ENCODE measurements at regions not wholly inside any gene's neighbourhood (a gene's known extent, or its start where the extent isn't known, plus 50 kb on each side); places are given as distances from the start of the nearest gene placed in this dataset.

GRCh38 chr5:138631096-138631928 is 56.1 kb upstream of the HSPA9 start:
- Histone ChIP-seq H4K20me1 (ENCODE audit: control insufficient read depth, insufficient read depth) (no peaks in the 10 kb centered on the region), H3K9ac (ENCODE audit: control insufficient read depth, insufficient read depth, low read length) (no peak overlapping the region), H3K9me3 (replicated peaks; ENCODE audit: control insufficient read depth, insufficient read depth, low read length) (no peaks in the 10 kb centered on the region), H2AFZ (ENCODE audit: control insufficient read depth, low read depth, low read length) (no peak overlapping the region), H3K4me2 (ENCODE audit: control insufficient read depth, insufficient read depth) (no peak overlapping the region), H3K4me1 (ENCODE audit: control insufficient read depth, insufficient read depth, low read length) (no peaks in the 10 kb centered on the region), H3K4me3 (no peak overlapping the region), H3K36me3 (ENCODE audit: control insufficient read depth in 2 of 2, insufficient read depth in 2 of 2, low read length in 1 of 2) (no peaks in the 10 kb centered on the region), H3K27ac (ENCODE audit: control insufficient read depth, insufficient read depth) (no peak overlapping the region), H3K79me2 (ENCODE audit: control insufficient read depth, insufficient read depth, low read length) (no peaks in the 10 kb centered on the region), H3K27me3 (replicated peaks in 1 of 2; ENCODE audit: control insufficient read depth in 2 of 2, insufficient read depth in 2 of 2, low read length in 1 of 2) (no peaks in the 10 kb centered on the region)
- ChIA-PET RAD21 (ENCODE audit: unreplicated experiment) (no interaction called here), POLR2A (no interaction called here), SMC1A (ENCODE audit: uncharacterized antibody, unreplicated experiment) (interaction anchor here (1.0 kb wide), 1 partner anchor 52 kb away, joined by 5 read pairs; no protein-coding TSS in a partner anchor), CTCF (interaction anchor here (0.5 to 2.0 kb wide), 3 partner anchors 23 to 756 kb away, joined by 3 to 6 read pairs (median 3); no protein-coding TSS in a partner anchor)
- FAIRE-seq = no peak
- ATAC-seq = no peak
- TF ChIP-seq WRNIP1 (IDR thresholded peaks at IDR 0.05; ENCODE audit: borderline replicate concordance, low read depth, low read length) (no peak), RBBP5 (conservative IDR thresholded peaks at IDR 0.05) (no peak), E2F8 (IDR thresholded peaks at IDR 0.05; ENCODE audit: low read depth, partially characterized antibody) (no peak), BACH1 (IDR thresholded peaks at IDR 0.05; ENCODE audit: borderline replicate concordance) (no peak), CBFB (IDR thresholded peaks at IDR 0.05; ENCODE audit: low read depth) (no peak), ELK1 (IDR thresholded peaks at IDR 0.05; ENCODE audit: low read depth, low read length) (no peak), USF2 (IDR thresholded peaks at IDR 0.05; ENCODE audit: borderline replicate concordance, low read depth, low read length) (no peak), ZBTB11 (CRISPR knock-in tag; IDR thresholded peaks at IDR 0.05) (no peak)
- BruUV-seq (replicated peaks) = no TSS peak
- intact Hi-C loops (cut with micrococcal nuclease; ENCODE audit: unreplicated experiment) = no loop called here
- DNase-seq (ENCODE audit: low read depth, low spot score) = no peak
- in situ Hi-C loops (cut with MboI) = loop anchor here (25.0 kb wide), 1 partner anchor 631 kb away; no protein-coding TSS in a partner anchor
- 31% methylated on average over 5 of the region's 5 CpGs for WGBS (ENCODE audit: insufficient coverage, insufficient replicate concordance, low lambda C conversion rate, missing lambda C conversion rate)

Data from GM12878 (cell line).